Mammary epithelial cell (primary cell): ENCODE measurements at regions not wholly inside any gene's neighbourhood (a gene's known extent, or its start where the extent isn't known, plus 50 kb on each side); places are given as distances from the start of the nearest gene placed in this dataset.

Experiments used
- CTCF ChIP-seq, 2 donors: IDR thresholded peaks in 1 of 2; conservative IDR thresholded peaks in 1 of 2; 2 replicates each; pipeline ENCODE4 v1.5.1; 2011 to 2012; ENCODE audit warnings: inconsistent platforms in 2 of 2, low read length in 2 of 2, mild to moderate bottlenecking in 2 of 2, control low read depth in 1 of 2, low read depth in 1 of 2; ENCODE audit not compliant: insufficient read depth in 1 of 2; ENCODE audit errors: extremely low read depth in 1 of 2
- EZH2 ChIP-seq: IDR thresholded peaks from 2 replicates; pipeline ENCODE4 v1.6.1; 2012; ENCODE audit warnings: low read length, inconsistent platforms, borderline replicate concordance

GRCh38 chr5:28254846-28255245 lies 1216.5 kb upstream of the CDH9 start:
- TF ChIP-seq CTCF (conservative IDR thresholded peaks at IDR 0.05 in 1 of 2, IDR thresholded peaks at IDR 0.05 in 1 of 2; ENCODE audit: extremely low read depth in 1 of 2, insufficient read depth in 1 of 2, low read depth in 1 of 2, low read length in 2 of 2) (no peak), EZH2 (no peak)
